ENCODE measurements at regions not wholly inside any gene's neighbourhood (a gene's known extent, or its start where the extent isn't known, plus 50 kb on each side); places are given as distances from the start of the nearest gene placed in this dataset.
"Not testable (repeated sequence)": the region's sequence is repeated elsewhere in the genome, so short reads cannot be mapped to it uniquely, and the experiment has no call there.

DNA sequence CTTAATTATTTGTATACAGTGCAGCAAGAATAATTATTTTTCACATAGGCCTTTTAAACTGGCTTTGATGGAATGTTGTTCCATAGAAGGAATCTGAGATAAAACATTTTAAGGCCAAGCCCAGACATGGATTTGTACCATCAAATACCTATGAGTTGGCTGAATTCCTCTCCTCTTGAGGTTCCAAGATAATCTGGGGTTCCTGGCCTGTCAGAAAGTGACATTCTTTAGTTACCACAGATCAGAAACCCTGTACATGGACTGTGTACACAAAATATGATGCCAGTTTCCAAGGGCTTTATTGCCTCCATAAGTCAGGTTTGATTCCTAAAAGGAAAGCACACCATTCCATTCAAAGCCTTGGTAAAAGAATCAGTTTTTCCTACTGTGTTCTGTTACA, 1256.7 kb upstream of the NRXN1 start:
- TF ChIP-seq, protein P1, sequence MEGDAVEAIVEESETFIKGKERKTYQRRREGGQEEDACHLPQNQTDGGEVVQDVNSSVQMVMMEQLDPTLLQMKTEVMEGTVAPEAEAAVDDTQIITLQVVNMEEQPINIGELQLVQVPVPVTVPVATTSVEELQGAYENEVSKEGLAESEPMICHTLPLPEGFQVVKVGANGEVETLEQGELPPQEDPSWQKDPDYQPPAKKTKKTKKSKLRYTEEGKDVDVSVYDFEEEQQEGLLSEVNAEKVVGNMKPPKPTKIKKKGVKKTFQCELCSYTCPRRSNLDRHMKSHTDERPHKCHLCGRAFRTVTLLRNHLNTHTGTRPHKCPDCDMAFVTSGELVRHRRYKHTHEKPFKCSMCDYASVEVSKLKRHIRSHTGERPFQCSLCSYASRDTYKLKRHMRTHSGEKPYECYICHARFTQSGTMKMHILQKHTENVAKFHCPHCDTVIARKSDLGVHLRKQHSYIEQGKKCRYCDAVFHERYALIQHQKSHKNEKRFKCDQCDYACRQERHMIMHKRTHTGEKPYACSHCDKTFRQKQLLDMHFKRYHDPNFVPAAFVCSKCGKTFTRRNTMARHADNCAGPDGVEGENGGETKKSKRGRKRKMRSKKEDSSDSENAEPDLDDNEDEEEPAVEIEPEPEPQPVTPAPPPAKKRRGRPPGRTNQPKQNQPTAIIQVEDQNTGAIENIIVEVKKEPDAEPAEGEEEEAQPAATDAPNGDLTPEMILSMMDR (IDR thresholded peaks at IDR 0.05), result no peak
- Histone ChIP-seq H3K27ac (no peak overlapping the region), H3K9me3 (ENCODE audit: control insufficient read depth, low read length) (no peaks in the 10 kb centered on the region), H3K4me2 (ENCODE audit: low read length) (no peak overlapping the region), H3K9ac (no peak overlapping the region), H3K27me3 (ENCODE audit: control insufficient read depth, insufficient read depth, low read length) (no peaks in the 10 kb centered on the region), H3K36me3 (ENCODE audit: control insufficient read depth, insufficient read depth, low read length) (no peaks in the 10 kb centered on the region), H3K79me2 (no peaks in the 10 kb centered on the region), H3K4me3 (ENCODE audit: low read depth, low read length) (no peak overlapping the region), H2AFZ (no peak overlapping the region), H3K4me1 (no peaks in the 10 kb centered on the region)

DNA sequence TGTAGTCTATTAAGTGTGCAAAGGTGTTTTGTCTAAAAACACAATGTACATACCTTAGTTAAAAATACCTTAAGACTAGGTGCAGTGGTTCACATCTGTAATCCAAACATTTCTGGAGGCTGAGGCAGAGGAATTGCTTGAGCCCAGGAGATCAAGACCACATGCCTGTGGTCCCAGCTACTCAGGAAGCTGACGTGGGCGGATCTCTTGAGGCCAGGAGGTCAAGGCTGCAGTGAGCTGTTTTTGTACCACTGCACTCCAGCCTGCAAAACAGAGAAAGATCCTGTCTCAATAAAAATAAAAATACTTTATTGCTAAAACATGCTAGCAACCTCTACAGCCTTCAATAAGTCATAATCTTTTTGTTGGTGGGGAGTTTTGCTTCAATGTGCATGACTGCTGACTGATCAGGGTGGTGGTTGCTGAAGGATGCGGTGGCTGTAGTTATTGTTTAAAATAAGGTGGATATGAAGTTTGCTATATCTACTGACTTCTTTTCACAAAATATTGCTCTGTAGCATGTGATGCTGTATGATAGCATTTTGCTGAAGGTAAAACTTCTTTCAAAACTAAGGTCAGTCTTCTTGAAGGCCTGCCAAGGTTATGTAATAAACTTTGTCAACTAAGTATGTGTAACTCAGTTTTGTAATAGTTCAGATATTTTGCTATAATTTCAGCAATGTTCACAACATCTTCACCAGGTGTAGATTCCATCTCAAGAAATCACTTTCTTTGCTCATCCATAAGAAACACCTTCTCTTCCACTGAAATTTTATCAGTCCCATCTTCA, 1238.0 kb upstream of the NRXN1 start:
- Histone ChIP-seq H3K27me3 (ENCODE audit: control insufficient read depth, insufficient read depth, low read length) (no peaks in the 10 kb centered on the region), H2AFZ (no peak overlapping the region), H3K4me2 (ENCODE audit: low read length) (no peak overlapping the region), H3K9me3 (ENCODE audit: control insufficient read depth, low read length) (no peaks in the 10 kb centered on the region), H3K27ac (no peak overlapping the region), H3K4me3 (ENCODE audit: low read depth, low read length) (no peak overlapping the region), H3K36me3 (ENCODE audit: control insufficient read depth, insufficient read depth, low read length) (no peaks in the 10 kb centered on the region), H3K79me2 (no peaks in the 10 kb centered on the region), H3K9ac (no peak overlapping the region), H3K4me1 (no peaks in the 10 kb centered on the region)
- TF ChIP-seq, protein P1 (IDR thresholded peaks at IDR 0.05), result no peak

DNA sequence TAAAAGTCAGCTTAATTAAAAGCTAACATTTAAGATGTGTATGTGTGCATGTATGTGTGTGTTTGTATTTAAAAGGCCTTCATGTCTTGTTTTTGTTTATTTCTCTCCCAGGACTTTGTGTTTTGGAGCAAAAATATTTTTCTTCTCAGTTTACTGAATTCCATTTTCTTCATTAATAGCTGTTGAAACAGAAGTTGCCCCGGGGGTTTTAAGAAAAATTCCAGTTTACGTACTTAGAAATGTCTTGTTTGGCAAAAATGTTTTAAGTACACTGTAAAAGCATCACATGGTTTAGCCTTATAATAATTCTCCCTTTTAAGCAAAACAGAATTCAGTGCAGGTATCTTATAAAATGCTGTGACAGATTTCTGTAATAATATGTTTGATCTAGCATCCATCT, 1233.0 kb upstream of the NRXN1 start:
- Histone ChIP-seq H3K9me3 (ENCODE audit: control insufficient read depth, low read length) (no peaks in the 10 kb centered on the region), H3K27me3 (ENCODE audit: control insufficient read depth, insufficient read depth, low read length) (no peaks in the 10 kb centered on the region), H3K4me3 (ENCODE audit: low read depth, low read length) (no peak overlapping the region), H3K4me2 (ENCODE audit: low read length) (no peak overlapping the region), H2AFZ (no peak overlapping the region), H3K4me1 (no peaks in the 10 kb centered on the region), H3K79me2 (no peaks in the 10 kb centered on the region), H3K27ac (no peak overlapping the region), H3K9ac (no peak overlapping the region), H3K36me3 (ENCODE audit: control insufficient read depth, insufficient read depth, low read length) (no peaks in the 10 kb centered on the region)
- TF ChIP-seq, protein P1 (IDR thresholded peaks at IDR 0.05), result no peak

DNA sequence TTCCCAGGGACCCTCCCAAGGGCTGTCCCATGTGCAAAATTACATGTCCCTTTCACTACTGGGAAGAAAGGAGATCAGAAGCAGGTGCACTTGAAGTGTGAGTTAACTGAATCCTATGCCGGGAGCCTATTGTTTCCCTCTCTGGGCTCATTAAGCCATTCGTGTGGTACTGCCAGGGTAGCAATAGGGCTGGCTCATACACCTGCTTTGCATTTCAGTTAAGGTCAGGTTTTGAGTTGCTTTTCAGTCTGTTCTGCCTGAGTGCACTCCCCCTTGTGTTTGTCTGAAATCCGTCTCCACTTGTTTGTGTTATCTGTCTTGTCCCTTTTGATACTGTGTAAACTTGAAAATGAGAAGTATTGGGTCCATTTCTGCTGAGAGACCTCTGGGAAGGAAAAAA, 1232.6 kb upstream of the NRXN1 start:
- Histone ChIP-seq H3K9me3 (ENCODE audit: control insufficient read depth, low read length) (no peaks in the 10 kb centered on the region), H3K4me2 (ENCODE audit: low read length) (no peak overlapping the region), H3K36me3 (ENCODE audit: control insufficient read depth, insufficient read depth, low read length) (no peaks in the 10 kb centered on the region), H3K9ac (no peak overlapping the region), H3K4me1 (no peaks in the 10 kb centered on the region), H3K4me3 (ENCODE audit: low read depth, low read length) (no peak overlapping the region), H2AFZ (no peak overlapping the region), H3K27ac (no peak overlapping the region), H3K79me2 (no peaks in the 10 kb centered on the region), H3K27me3 (ENCODE audit: control insufficient read depth, insufficient read depth, low read length) (no peaks in the 10 kb centered on the region)
- TF ChIP-seq, protein P1 (IDR thresholded peaks at IDR 0.05), result no peak

DNA sequence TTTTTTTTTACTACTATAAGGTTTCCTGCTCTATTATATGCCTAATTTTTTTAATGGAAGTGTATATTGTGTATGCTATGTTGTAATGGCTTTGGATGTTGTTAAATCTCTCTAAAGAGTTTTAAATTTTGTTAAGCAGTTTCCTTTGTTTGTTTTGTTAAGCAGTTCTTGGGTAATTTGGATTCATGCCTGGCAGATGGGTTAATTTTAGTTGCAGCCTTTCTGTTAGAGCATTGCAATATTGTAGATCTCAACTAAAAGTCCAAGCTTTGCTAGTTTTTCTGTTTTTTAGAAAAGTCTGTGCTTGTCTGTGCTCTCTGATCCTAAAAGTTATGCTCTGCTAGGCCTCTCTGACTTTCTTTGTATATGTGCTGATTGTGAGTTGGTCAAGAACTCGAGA, 1229.0 kb upstream of the NRXN1 start:
- Histone ChIP-seq H3K4me1 (no peaks in the 10 kb centered on the region), H3K27me3 (ENCODE audit: control insufficient read depth, insufficient read depth, low read length) (no peaks in the 10 kb centered on the region), H3K9me3 (ENCODE audit: control insufficient read depth, low read length) (no peaks in the 10 kb centered on the region), H3K9ac (no peak overlapping the region), H3K79me2 (no peaks in the 10 kb centered on the region), H3K4me3 (ENCODE audit: low read depth, low read length) (no peak overlapping the region), H3K36me3 (ENCODE audit: control insufficient read depth, insufficient read depth, low read length) (no peaks in the 10 kb centered on the region), H2AFZ (no peak overlapping the region), H3K27ac (no peak overlapping the region), H3K4me2 (ENCODE audit: low read length) (no peak overlapping the region)
- TF ChIP-seq, protein P1 (IDR thresholded peaks at IDR 0.05), result no peak

DNA sequence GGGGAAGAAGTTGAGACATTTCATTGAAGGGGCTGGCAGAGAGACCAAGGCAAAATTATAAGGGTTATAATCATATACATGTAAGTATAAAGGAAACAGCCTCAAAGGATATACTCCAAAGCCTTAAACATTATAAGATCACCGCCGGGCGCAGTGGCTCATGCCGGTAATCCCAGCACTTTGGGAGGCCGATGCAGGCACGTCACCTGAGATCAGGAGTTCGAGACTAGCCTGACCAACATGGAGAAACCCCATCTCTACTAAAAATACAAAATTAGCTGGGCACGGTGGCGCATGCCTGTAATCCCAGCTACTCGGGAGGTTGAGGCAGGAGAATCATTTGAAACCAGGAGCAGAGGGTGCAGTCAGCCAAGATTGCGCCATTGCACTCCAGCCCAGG, 1227.0 kb upstream of the NRXN1 start:
- H3K4me3 ChIP-seq (ENCODE audit: low read depth, low read length); H2AFZ ChIP-seq; H3K4me2 ChIP-seq (ENCODE audit: low read length); H3K27me3 ChIP-seq (ENCODE audit: control insufficient read depth, insufficient read depth, low read length); H3K79me2 ChIP-seq; H3K9ac ChIP-seq; H3K4me1 ChIP-seq; H3K36me3 ChIP-seq (ENCODE audit: control insufficient read depth, insufficient read depth, low read length); H3K27ac ChIP-seq; H3K9me3 ChIP-seq (ENCODE audit: control insufficient read depth, low read length): not testable (repeated sequence)

Measured in parathyroid adenoma (tissue), 2 donors.